HepG2 (cell line): ENCODE measurements at regions not wholly inside any gene's neighbourhood (a gene's known extent, or its start where the extent isn't known, plus 50 kb on each side); places are given as distances from the start of the nearest gene placed in this dataset.

Experiments used
- ATAC-seq: fragments of 200-7000 bp; cut with Tn5 transposase; 3 replicates; pipeline ENCODE4 v1.9.1; 2020; ENCODE audit warnings: mild to moderate bottlenecking, moderate library complexity
- BruUV-seq: library from RNA; stranded (reverse); fragments of 400-500 nt; replicated peaks from 2 replicates; lab custom pipeline; 2021; lab: Mats Ljungman, UMichigan
- CTCF ChIA-PET: fragments of 300-600 bp; formaldehyde crosslinking; extraction: SDS; loops from one replicate; lab custom pipeline; 2021; ENCODE audit warnings: low total read pairs, inconsistent platforms, low intra/inter-chr PET ratio; lab: Yijun Ruan, JAX
- POLR2A ChIA-PET: fragments of 350-600 bp; sonication (Branson Sonifier 250); formaldehyde crosslinking; loops from one replicate; lab custom pipeline; 2020; ENCODE audit warnings: antibody characterized with exemption, inconsistent platforms; lab: Yijun Ruan, JAX
- DNase-seq: peaks from one replicate; pipeline ENCODE4 v3.0.0-alpha.2; 2015; ENCODE audit warnings: low spot score
- FAIRE-seq: peaks from 3 replicates; lab custom pipeline; 2011; peaks lifted over from hg19 to GRCh38; lab: Jason Lieb, UNC
- H2AFZ ChIP-seq: one replicate; pipeline ENCODE4 v1.6.1; 2011; ENCODE audit warnings: low read length, inconsistent platforms
- H3K27ac ChIP-seq: fragments of 300-600 bp; 3 replicates; pipeline ENCODE4 v1.8.0; 2011; ENCODE audit warnings: mixed run types, mild to moderate bottlenecking, mixed read lengths, low read length, inconsistent platforms; ENCODE audit not compliant: insufficient read depth; ENCODE audit errors: extremely low read length
- H3K27me3 ChIP-seq, 2 experiments: fragments of 200-600 bp in 1 of 2; 2 replicates in 1 of 2; 3 replicates in 1 of 2; pipeline versions ENCODE4 v1.6.0 to v1.8.0; 2011; ENCODE audit warnings: low read length in 2 of 2, mild to moderate bottlenecking in 2 of 2, moderate library complexity in 2 of 2, inconsistent platforms in 1 of 2; ENCODE audit not compliant: insufficient read depth in 2 of 2, control insufficient read depth in 1 of 2
- H3K36me3 ChIP-seq, 2 experiments: fragments of 200-600 bp in 1 of 2; replicated peaks in 1 of 2; 2 replicates in 1 of 2; 3 replicates in 1 of 2; pipeline versions ENCODE4 v1.5.1 to v1.8.0; 2011; ENCODE audit warnings: low read length in 2 of 2, inconsistent platforms in 1 of 2; ENCODE audit not compliant: insufficient read depth in 2 of 2, control insufficient read depth in 1 of 2
- H3K4me1 ChIP-seq: 2 replicates; pipeline ENCODE4 v1.5.1; 2012; ENCODE audit warnings: low read length, inconsistent platforms; ENCODE audit not compliant: insufficient read depth
- H3K4me2 ChIP-seq: 2 replicates; pipeline ENCODE4 v1.6.0; 2011; ENCODE audit warnings: low read depth, low read length, inconsistent platforms
- H3K4me3 ChIP-seq, 3 experiments: fragments of 200-600 bp in 1 of 3; sonication (generic), shearing (Covaris generic) in 1 of 3; replicated peaks in 1 of 3; 2 replicates each; pipeline ENCODE4 v1.5.1; 2011 to 2016; ENCODE audit warnings: low read length in 3 of 3, inconsistent platforms in 2 of 3, low read depth in 2 of 3, mild to moderate bottlenecking in 2 of 3, control low read depth in 1 of 3, mixed read lengths in 1 of 3; ENCODE audit not compliant: insufficient read depth in 1 of 3
- H3K79me2 ChIP-seq: one replicate; pipeline ENCODE4 v1.6.1; 2011; ENCODE audit warnings: low read length, inconsistent platforms; ENCODE audit not compliant: insufficient read depth
- H3K9ac ChIP-seq: 2 replicates; pipeline ENCODE4 v1.6.0; 2011; ENCODE audit warnings: mild to moderate bottlenecking, low read depth, low read length, inconsistent platforms; ENCODE audit not compliant: insufficient read depth
- H3K9me3 ChIP-seq: 2 replicates; pipeline ENCODE4 v1.5.1; 2012; ENCODE audit warnings: mild to moderate bottlenecking, low read length
- H4K20me1 ChIP-seq: 2 replicates; pipeline ENCODE4 v1.6.0; 2011; ENCODE audit warnings: inconsistent platforms, mild to moderate bottlenecking, low read length, moderate library complexity; ENCODE audit not compliant: insufficient read depth
- AGO2 ChIP-seq: fragments of 200-400 bp; formaldehyde crosslinking; optimal IDR thresholded peaks from 2 replicates; pipeline ENCODE3; 2017; ENCODE audit warnings: mild to moderate bottlenecking, low read depth, low read length, moderate library complexity
- CBFB ChIP-seq: sonication (generic); formaldehyde crosslinking; IDR thresholded peaks from 2 replicates; pipeline ENCODE4 v1.4.0; 2020; ENCODE audit warnings: missing genetic modification reagents
- CREM ChIP-seq, 2 experiments: sonication (generic) in 1 of 2; formaldehyde crosslinking in 1 of 2; IDR thresholded peaks; 2 replicates each; pipeline versions ENCODE4 v1.4.0 to v1.6.1; 2016 to 2020; ENCODE audit warnings: antibody characterized with exemption in 1 of 2, mild to moderate bottlenecking in 1 of 2, missing genetic modification reagents in 1 of 2
- KDM2A ChIP-seq: sonication (generic); formaldehyde crosslinking; IDR thresholded peaks from 2 replicates; pipeline ENCODE4 v1.4.0; 2020; ENCODE audit warnings: low read depth, missing genetic modification reagents, borderline replicate concordance
- NFYB ChIP-seq: sonication (generic); formaldehyde crosslinking; IDR thresholded peaks from 2 replicates; pipeline ENCODE4 v1.4.0; 2020; ENCODE audit warnings: missing genetic modification reagents
- ZNF605 ChIP-seq: sonication (generic); formaldehyde crosslinking; IDR thresholded peaks from 2 replicates; pipeline ENCODE4 v1.8.0; 2022; ENCODE audit warnings: mild to moderate bottlenecking, missing genetic modification reagents
- ZNF747 ChIP-seq: sonication (generic); formaldehyde crosslinking; IDR thresholded peaks from 2 replicates; pipeline ENCODE4 v1.8.1; 2023; ENCODE audit warnings: missing genetic modification reagents, mild to moderate bottlenecking, borderline replicate concordance
- ZNF761 ChIP-seq: sonication (generic); formaldehyde crosslinking; conservative IDR thresholded peaks from 2 replicates; pipeline ENCODE4 v1.4.0; 2020; ENCODE audit warnings: mild to moderate bottlenecking, missing genetic modification reagents
- ZNF891 ChIP-seq: sonication (generic); formaldehyde crosslinking; IDR thresholded peaks from 2 replicates; pipeline ENCODE4 v1.5.0; 2020; ENCODE audit warnings: mild to moderate bottlenecking, missing genetic modification reagents
- WGBS: methylation state at CpG from one replicate; pipeline ENCODE4 v1.1.6; 2017; ENCODE audit warnings: low lambda C conversion rate; 5-methylcytosine and 5-hydroxymethylcytosine counted together
- in situ Hi-C: cut with HindIII; loops from 2 replicates; pipeline ENCODE4 v1.10.0; 2017; ENCODE audit warnings: low pct_unique_long_range_greater_than_20kb; ENCODE audit not compliant: extremely low pct_ligation_motif_present
- intact Hi-C: fragments of 100-400 bp; cut with micrococcal nuclease; formaldehyde crosslinking; loops from one replicate; pipeline ENCODE4 v1.10.0; 2022; ENCODE audit not compliant: unreplicated experiment
- TF ChIP-seq, protein P1 (sequence below): sonication (generic); formaldehyde crosslinking; IDR thresholded peaks from 2 replicates; pipeline ENCODE4 v1.9.0; 2021; ENCODE audit warnings: missing genetic modification reagents, borderline replicate concordance
- TF ChIP-seq, protein P2 (sequence below): sonication (generic); formaldehyde crosslinking; IDR thresholded peaks from 2 replicates; pipeline ENCODE4 v1.4.0; 2020; ENCODE audit warnings: missing genetic modification reagents; ENCODE audit errors: not compliant biosample characterization
- TF ChIP-seq, protein P3 (sequence below): sonication (generic); formaldehyde crosslinking; IDR thresholded peaks from 2 replicates; pipeline ENCODE4 v1.4.0; 2020; ENCODE audit warnings: missing genetic modification reagents, borderline replicate concordance
- TF ChIP-seq, protein P4 (sequence below): sonication (generic); formaldehyde crosslinking; IDR thresholded peaks from 2 replicates; pipeline ENCODE4 v1.4.0; 2020; ENCODE audit warnings: mild to moderate bottlenecking, missing genetic modification reagents

DNA sequence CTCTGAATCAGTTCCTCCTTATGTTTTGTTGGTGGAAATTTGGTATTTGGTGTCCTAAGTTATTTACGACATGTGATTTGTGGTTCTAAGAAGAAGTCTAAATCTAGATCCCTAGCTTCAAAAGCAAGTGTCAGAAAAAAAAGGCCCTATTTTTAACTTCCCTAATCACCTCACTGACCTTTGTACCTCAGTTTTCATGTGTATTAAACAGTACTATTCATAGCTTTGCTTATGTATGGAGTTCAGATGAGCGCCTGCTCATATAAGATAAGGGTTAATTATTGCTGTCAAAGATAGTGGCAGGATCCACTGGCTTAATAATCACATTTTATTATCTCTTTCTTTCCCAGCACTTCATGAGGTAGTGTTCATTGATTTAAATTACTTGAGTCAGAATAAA, 318.2 kb downstream of the PARP8 start:
- in situ Hi-C loops = no loop called here
- no peaks in the 10 kb centered on the region for H3K79me2 ChIP-seq
- no peak overlapping the region for H3K27ac ChIP-seq
- no peak for ATAC-seq
- no peak overlapping the region for H3K9ac ChIP-seq
- no peaks in the 10 kb centered on the region for H3K9me3 ChIP-seq
- WGBS = 0% methylated on average over 2 of the region's 2 CpGs
- TF ChIP-seq, protein P1, sequence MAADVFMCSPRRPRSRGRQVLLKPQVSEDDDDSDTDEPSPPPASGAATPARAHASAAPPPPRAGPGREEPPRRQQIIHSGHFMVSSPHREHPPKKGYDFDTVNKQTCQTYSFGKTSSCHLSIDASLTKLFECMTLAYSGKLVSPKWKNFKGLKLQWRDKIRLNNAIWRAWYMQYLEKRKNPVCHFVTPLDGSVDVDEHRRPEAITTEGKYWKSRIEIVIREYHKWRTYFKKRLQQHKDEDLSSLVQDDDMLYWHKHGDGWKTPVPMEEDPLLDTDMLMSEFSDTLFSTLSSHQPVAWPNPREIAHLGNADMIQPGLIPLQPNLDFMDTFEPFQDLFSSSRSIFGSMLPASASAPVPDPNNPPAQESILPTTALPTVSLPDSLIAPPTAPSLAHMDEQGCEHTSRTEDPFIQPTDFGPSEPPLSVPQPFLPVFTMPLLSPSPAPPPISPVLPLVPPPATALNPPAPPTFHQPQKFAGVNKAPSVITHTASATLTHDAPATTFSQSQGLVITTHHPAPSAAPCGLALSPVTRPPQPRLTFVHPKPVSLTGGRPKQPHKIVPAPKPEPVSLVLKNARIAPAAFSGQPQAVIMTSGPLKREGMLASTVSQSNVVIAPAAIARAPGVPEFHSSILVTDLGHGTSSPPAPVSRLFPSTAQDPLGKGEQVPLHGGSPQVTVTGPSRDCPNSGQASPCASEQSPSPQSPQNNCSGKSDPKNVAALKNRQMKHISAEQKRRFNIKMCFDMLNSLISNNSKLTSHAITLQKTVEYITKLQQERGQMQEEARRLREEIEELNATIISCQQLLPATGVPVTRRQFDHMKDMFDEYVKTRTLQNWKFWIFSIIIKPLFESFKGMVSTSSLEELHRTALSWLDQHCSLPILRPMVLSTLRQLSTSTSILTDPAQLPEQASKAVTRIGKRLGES (CRISPR knock-in tag) = no peak
- TF ChIP-seq ZNF761 (CRISPR knock-in tag) (no peak), CREM (IDR thresholded peaks at IDR 0.05) (no peak), CREM (CRISPR knock-in tag; IDR thresholded peaks at IDR 0.05) (no peak), CBFB (CRISPR knock-in tag) (no peak), ZNF747 (CRISPR knock-in tag) (no peak), ZNF891 (CRISPR knock-in tag) (no peak), ZNF605 (CRISPR knock-in tag) (no peak), AGO2 (no peak), NFYB (CRISPR knock-in tag) (no peak), KDM2A (no peak)
- TF ChIP-seq, protein P2, sequence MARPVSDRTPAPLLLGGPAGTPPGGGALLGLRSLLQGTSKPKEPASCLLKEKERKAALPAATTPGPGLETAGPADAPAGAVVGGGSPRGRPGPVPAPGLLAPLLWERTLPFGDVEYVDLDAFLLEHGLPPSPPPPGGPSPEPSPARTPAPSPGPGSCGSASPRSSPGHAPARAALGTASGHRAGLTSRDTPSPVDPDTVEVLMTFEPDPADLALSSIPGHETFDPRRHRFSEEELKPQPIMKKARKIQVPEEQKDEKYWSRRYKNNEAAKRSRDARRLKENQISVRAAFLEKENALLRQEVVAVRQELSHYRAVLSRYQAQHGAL (CRISPR knock-in tag) = no peak
- TF ChIP-seq, protein P3, sequence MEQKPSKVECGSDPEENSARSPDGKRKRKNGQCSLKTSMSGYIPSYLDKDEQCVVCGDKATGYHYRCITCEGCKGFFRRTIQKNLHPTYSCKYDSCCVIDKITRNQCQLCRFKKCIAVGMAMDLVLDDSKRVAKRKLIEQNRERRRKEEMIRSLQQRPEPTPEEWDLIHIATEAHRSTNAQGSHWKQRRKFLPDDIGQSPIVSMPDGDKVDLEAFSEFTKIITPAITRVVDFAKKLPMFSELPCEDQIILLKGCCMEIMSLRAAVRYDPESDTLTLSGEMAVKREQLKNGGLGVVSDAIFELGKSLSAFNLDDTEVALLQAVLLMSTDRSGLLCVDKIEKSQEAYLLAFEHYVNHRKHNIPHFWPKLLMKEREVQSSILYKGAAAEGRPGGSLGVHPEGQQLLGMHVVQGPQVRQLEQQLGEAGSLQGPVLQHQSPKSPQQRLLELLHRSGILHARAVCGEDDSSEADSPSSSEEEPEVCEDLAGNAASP (CRISPR knock-in tag) = no peak
- TF ChIP-seq, protein P4, sequence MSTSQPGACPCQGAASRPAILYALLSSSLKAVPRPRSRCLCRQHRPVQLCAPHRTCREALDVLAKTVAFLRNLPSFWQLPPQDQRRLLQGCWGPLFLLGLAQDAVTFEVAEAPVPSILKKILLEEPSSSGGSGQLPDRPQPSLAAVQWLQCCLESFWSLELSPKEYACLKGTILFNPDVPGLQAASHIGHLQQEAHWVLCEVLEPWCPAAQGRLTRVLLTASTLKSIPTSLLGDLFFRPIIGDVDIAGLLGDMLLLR (CRISPR knock-in tag) = no peak
- TF ChIP-seq, all 625 proteins: peak for 0
- Histone ChIP-seq H3K4me1 (no peaks in the 10 kb centered on the region), H3K4me2 (no peak overlapping the region), H3K36me3 (no peaks in the 10 kb centered on the region), H4K20me1 (no peaks in the 10 kb centered on the region), H3K4me3 (no peak overlapping the region), H2AFZ (no peak overlapping the region), H3K27me3 (no peaks in the 10 kb centered on the region)
- FAIRE-seq = no peak
- no peak for DNase-seq
- BruUV-seq = no TSS peak
- ChIA-PET CTCF (no interaction called here), POLR2A (no interaction called here)
- intact Hi-C loops = no loop called here
